ENCODE measurements at regions not wholly inside any gene's neighbourhood (a gene's known extent, or its start where the extent isn't known, plus 50 kb on each side); places are given as distances from the start of the nearest gene placed in this dataset.

DNA sequence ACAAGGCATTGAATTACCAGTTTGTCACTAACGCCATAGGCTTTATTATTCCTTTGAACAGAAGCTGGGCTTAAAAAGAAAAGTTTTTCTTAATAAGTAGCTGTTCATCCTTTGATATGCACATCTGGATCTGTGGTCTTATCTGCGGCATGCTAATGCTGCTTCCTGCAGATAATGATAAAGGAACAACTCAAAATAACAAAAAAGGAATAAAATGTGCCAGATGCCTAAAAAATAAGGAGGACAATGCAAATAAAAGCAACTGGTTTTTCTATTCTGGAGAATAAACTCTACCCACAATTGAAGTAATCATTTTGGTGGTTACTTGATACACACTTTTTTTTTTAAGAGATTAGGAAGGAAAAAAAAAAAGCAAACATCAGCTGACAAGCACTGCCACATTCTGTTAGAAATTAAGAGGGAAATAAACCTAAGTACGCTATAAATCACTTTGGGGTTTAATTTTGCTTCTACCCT, 156.8 kb upstream of the SALL4 start:
- no peak overlapping the region for H3K27ac ChIP-seq (ENCODE audit: low read depth in 1 of 2, low read length in 2 of 2)
- no peak overlapping the region for H3K4me2 ChIP-seq (replicated peaks; ENCODE audit: extremely low read depth, low read length, poor library complexity, severe bottlenecking)
- Mint-ChIP-seq H3K4me1 (peaks cover 12% of the 10 kb centered on the region), H3K9me3 (no peaks in the 10 kb centered on the region), H3K27ac (no peak overlapping the region), H3K4me3 (peak overlapping the region in 1 of 2 donors; percentile 0), H3K36me3 (no peaks in the 10 kb centered on the region), H3K27me3 (ENCODE audit: low read depth in 3 of 3) (peaks cover 2 to 17% (median 8%) of the 10 kb centered on the region in 3 donors)
- intact Hi-C loops (cut with micrococcal nuclease) = no loop called here
- no peak overlapping the region for H3K4me3 ChIP-seq (replicated peaks in 1 of 3; ENCODE audit: low read depth in 2 of 3, low read length in 3 of 3)
- H3K9ac ChIP-seq (ENCODE audit: insufficient read depth, low read length, poor library complexity, severe bottlenecking) = no peak overlapping the region
- H3K27me3 ChIP-seq (ENCODE audit: control insufficient read depth in 2 of 2, insufficient read depth in 2 of 2, low read length in 2 of 2) = no peaks in the 10 kb centered on the region
- TF ChIP-seq, protein P1, sequence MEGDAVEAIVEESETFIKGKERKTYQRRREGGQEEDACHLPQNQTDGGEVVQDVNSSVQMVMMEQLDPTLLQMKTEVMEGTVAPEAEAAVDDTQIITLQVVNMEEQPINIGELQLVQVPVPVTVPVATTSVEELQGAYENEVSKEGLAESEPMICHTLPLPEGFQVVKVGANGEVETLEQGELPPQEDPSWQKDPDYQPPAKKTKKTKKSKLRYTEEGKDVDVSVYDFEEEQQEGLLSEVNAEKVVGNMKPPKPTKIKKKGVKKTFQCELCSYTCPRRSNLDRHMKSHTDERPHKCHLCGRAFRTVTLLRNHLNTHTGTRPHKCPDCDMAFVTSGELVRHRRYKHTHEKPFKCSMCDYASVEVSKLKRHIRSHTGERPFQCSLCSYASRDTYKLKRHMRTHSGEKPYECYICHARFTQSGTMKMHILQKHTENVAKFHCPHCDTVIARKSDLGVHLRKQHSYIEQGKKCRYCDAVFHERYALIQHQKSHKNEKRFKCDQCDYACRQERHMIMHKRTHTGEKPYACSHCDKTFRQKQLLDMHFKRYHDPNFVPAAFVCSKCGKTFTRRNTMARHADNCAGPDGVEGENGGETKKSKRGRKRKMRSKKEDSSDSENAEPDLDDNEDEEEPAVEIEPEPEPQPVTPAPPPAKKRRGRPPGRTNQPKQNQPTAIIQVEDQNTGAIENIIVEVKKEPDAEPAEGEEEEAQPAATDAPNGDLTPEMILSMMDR (IDR thresholded peaks at IDR 0.05) = no peak
- DNase-seq = no peak
- H4K20me1 ChIP-seq (ENCODE audit: insufficient read depth, low read length) = no peaks in the 10 kb centered on the region
- no peaks in the 10 kb centered on the region for H3K9me3 ChIP-seq (replicated peaks in 1 of 2; ENCODE audit: control insufficient read depth in 1 of 2, insufficient read depth in 1 of 2, low read length in 2 of 2)
- no CpG with 5 or more reads among the region's 3 CpGs for WGBS (ENCODE audit: insufficient coverage)
- no peaks in the 10 kb centered on the region for H3K4me1 ChIP-seq (ENCODE audit: control insufficient read depth in 1 of 2, insufficient read depth in 2 of 2, low read length in 2 of 2)
- H3K79me2 ChIP-seq (ENCODE audit: insufficient read depth, low read length) = no peaks in the 10 kb centered on the region
- H3K36me3 ChIP-seq (replicated peaks in 1 of 2; ENCODE audit: control insufficient read depth in 1 of 2, insufficient read depth in 2 of 2, low read length in 2 of 2) = no peaks in the 10 kb centered on the region
- H2AFZ ChIP-seq (ENCODE audit: insufficient read depth, low read depth, low read length, poor library complexity, severe bottlenecking) = no peak overlapping the region

- TF ChIP-seq, protein P1 (IDR thresholded peaks at IDR 0.05) = no peak
- peak overlapping the region in 1 of 2 donors; percentile 0 for H3K4me3 Mint-ChIP-seq
- WGBS (ENCODE audit: insufficient coverage) = 100% methylated on average over 1 of the region's 11 CpGs
- peak overlapping the region; percentile 24 for H2AFZ ChIP-seq (ENCODE audit: insufficient read depth, low read depth, low read length, poor library complexity, severe bottlenecking)
- no peaks in the 10 kb centered on the region for H4K20me1 ChIP-seq (ENCODE audit: insufficient read depth, low read length)
- H3K4me1 Mint-ChIP-seq = peaks cover 12% of the 10 kb centered on the region
- no peaks in the 10 kb centered on the region for H3K36me3 ChIP-seq (replicated peaks in 1 of 2; ENCODE audit: control insufficient read depth in 1 of 2, insufficient read depth in 2 of 2, low read length in 2 of 2)
- H3K9me3 ChIP-seq (replicated peaks in 1 of 2; ENCODE audit: control insufficient read depth in 1 of 2, insufficient read depth in 1 of 2, low read length in 2 of 2) = no peaks in the 10 kb centered on the region
- no peaks in the 10 kb centered on the region for H3K9me3 Mint-ChIP-seq
- peaks cover 2 to 17% (median 8%) of the 10 kb centered on the region in 3 donors for H3K27me3 Mint-ChIP-seq (ENCODE audit: low read depth in 3 of 3)
- no peaks in the 10 kb centered on the region for H3K36me3 Mint-ChIP-seq
- no peaks in the 10 kb centered on the region for H3K27me3 ChIP-seq (ENCODE audit: control insufficient read depth in 2 of 2, insufficient read depth in 2 of 2, low read length in 2 of 2)
- no peak overlapping the region for H3K9ac ChIP-seq (ENCODE audit: insufficient read depth, low read length, poor library complexity, severe bottlenecking)
- no peaks in the 10 kb centered on the region for H3K79me2 ChIP-seq (ENCODE audit: insufficient read depth, low read length)
- intact Hi-C loops (cut with micrococcal nuclease) = no loop called here
- H3K27ac ChIP-seq (ENCODE audit: low read depth in 1 of 2, low read length in 2 of 2) = no peak overlapping the region
- no peak overlapping the region for H3K4me2 ChIP-seq (replicated peaks; ENCODE audit: extremely low read depth, low read length, poor library complexity, severe bottlenecking)
- no peak overlapping the region for H3K27ac Mint-ChIP-seq
- no peaks in the 10 kb centered on the region for H3K4me1 ChIP-seq (ENCODE audit: control insufficient read depth in 1 of 2, insufficient read depth in 2 of 2, low read length in 2 of 2)
- no peak overlapping the region for H3K4me3 ChIP-seq (replicated peaks in 1 of 3; ENCODE audit: low read depth in 2 of 3, low read length in 3 of 3)
- no peak for DNase-seq
Measured at GRCh38 chr20:51958099-51959065, 156.1 kb upstream of the SALL4 start.
